Heart right ventricle (tissue), 16 donors: ENCODE measurements at regions not wholly inside any gene's neighbourhood (a gene's known extent, or its start where the extent isn't known, plus 50 kb on each side); places are given as distances from the start of the nearest gene placed in this dataset.

Experiments
- ATAC-seq, 8 donors: fragments of 200-7000 bp; cut with Tn5 transposase; one replicate each; pipeline ENCODE4 v1.9.1; 2020; ENCODE audit warnings: mild to moderate bottlenecking in 8 of 8, moderate library complexity in 8 of 8, moderate number of reproducible peaks in 1 of 8
- DNase-seq, 2 donors: peaks; one replicate each; pipeline ENCODE4 v3.0.0-alpha.2; 2020
- H3K27ac ChIP-seq, 10 donors: fragments of 200-600 bp; sonication (generic) in 2 of 10; one replicate each; pipeline versions ENCODE4 v1.5.0 to v1.8.0; 2020 to 2022; ENCODE audit warnings: mild to moderate bottlenecking in 3 of 10
- H3K27me3 ChIP-seq, 7 donors: fragments of 200-600 bp; one replicate each; pipeline ENCODE4 v1.8.0; 2021 to 2022; ENCODE audit warnings: mild to moderate bottlenecking in 2 of 7
- H3K36me3 ChIP-seq, 9 donors: fragments of 200-600 bp; sonication (generic) in 1 of 9; one replicate each; pipeline versions ENCODE4 v1.5.0 to v1.8.0; 2020 to 2022; ENCODE audit warnings: mild to moderate bottlenecking in 2 of 9
- H3K4me1 ChIP-seq, 9 donors: fragments of 200-600 bp; sonication (generic) in 1 of 9; one replicate each; pipeline versions ENCODE4 v1.5.0 to v1.8.0; 2020 to 2022; ENCODE audit warnings: mild to moderate bottlenecking in 4 of 9
- H3K4me3 ChIP-seq, 10 donors: fragments of 200-600 bp; sonication (generic) in 2 of 10; one replicate each; pipeline versions ENCODE4 v1.5.0 to v1.8.0; 2020 to 2022; ENCODE audit warnings: mild to moderate bottlenecking in 7 of 10, moderate library complexity in 2 of 10
- H3K9me3 ChIP-seq, 11 donors: fragments of 200-600 bp in 10 of 11; sonication (generic) in 2 of 11; one replicate each; pipeline versions ENCODE4 v1.5.0 to v1.8.0; 2013 to 2022; ENCODE audit warnings: mild to moderate bottlenecking in 2 of 11, control low read depth in 1 of 11, moderate library complexity in 1 of 11
- WGBS, 2 donors: extraction: QIAGEN DNeasy Blood & Tissue Kit; methylation state at CpG; one replicate each; pipeline ENCODE4 v1.1.7; 2013; ENCODE audit warnings: inconsistent platforms in 1 of 2; 5-methylcytosine and 5-hydroxymethylcytosine counted together
- intact Hi-C, 10 donors: fragments of 100-400 bp; cut with DNase I; formaldehyde crosslinking; loops; one replicate each; pipeline versions ENCODE4 v1.11.1 to v1.14.2; 2022
- TF ChIP-seq, protein P1 (sequence below), 9 donors: fragments of 200-600 bp; sonication (generic) in 2 of 9; IDR thresholded peaks; one replicate each; pipeline versions ENCODE4 v1.5.0 to v1.8.0; 2021 to 2022; ENCODE audit warnings: antibody characterized with exemption in 9 of 9, mild to moderate bottlenecking in 5 of 9, moderate library complexity in 1 of 9
- donor health status: Arrhythmogenic right ventricular cardiomyopathy.
- donor health status: ischemic (EF 13 %, LVEDD 7.1; RV severe dilation, severe dysfunction).
- donor health status: healthy with polysubstance abuse.
- donor health status: DM: no; HTN: yes; CAD: no.
- donor health status: DM: no; HTN: no; CAD: no.
- donor health status: ischemic (EF 25% LVEDD 6.9; RV normal size, moderate dysfunction).
- donor health status: ischemic (EF 25% LVEDD 5.7; RV mildly dilated, moderate dysfunction).
- donor health status: healthy.
- donor health status: DM: yes; HTN: yes; CAD: no.
- donor health status: Ischemic cardiomyopathy.
- donor health status: ischemic (EF 35%, LVEDD 5.7; RV mildly dilated, moderate dysfunction).
- donor health status: nonischemic (EF 11% LVEDD 7.7; RV severe dilation, severe dysfunction).
- donor health status: DM: yes; HTN: yes; CAD: no.
- donor health status: PGD.
- donor health status: ischemic (EF 29% LVEDD 5.4; RV normal size, mild dysfunction).
- donor health status: nonischemic (EF 23%, LVEDD 6.1; RV moderate dilation, normal function).

DNA sequence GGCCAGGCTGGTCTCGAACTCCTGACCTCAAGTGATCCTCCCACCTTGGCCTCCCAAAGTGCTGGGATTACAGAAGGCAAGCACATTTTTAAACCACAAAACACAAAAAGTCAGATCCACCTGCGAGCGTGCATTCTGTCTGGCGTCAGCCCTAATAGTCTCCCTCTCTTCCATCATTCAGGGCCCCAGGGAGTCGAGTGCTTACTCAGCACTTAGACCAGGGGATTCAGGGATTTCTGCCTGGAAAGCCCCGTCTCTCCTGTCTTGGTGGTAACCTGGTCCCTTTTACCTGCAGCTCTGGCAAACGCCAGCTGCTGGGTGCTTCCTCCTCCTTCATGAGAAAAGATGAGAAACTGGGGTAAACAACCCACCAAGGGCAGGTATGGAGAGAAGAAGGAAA is 443.1 kb downstream of the SOX9 start:
- H3K36me3 ChIP-seq: no peaks in the 10 kb centered on the region
- ATAC-seq (no peak), DNase-seq (no peak)
- no peak overlapping the region for H3K4me3 ChIP-seq
- TF ChIP-seq, protein P1, sequence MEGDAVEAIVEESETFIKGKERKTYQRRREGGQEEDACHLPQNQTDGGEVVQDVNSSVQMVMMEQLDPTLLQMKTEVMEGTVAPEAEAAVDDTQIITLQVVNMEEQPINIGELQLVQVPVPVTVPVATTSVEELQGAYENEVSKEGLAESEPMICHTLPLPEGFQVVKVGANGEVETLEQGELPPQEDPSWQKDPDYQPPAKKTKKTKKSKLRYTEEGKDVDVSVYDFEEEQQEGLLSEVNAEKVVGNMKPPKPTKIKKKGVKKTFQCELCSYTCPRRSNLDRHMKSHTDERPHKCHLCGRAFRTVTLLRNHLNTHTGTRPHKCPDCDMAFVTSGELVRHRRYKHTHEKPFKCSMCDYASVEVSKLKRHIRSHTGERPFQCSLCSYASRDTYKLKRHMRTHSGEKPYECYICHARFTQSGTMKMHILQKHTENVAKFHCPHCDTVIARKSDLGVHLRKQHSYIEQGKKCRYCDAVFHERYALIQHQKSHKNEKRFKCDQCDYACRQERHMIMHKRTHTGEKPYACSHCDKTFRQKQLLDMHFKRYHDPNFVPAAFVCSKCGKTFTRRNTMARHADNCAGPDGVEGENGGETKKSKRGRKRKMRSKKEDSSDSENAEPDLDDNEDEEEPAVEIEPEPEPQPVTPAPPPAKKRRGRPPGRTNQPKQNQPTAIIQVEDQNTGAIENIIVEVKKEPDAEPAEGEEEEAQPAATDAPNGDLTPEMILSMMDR (IDR thresholded peaks at IDR 0.05): no peak
- no peaks in the 10 kb centered on the region for H3K9me3 ChIP-seq
- H3K4me1 ChIP-seq: no peaks in the 10 kb centered on the region
- intact Hi-C loops: loop anchor here in 7 of 10 donors (5.0 to 10.0 kb wide), 5 partner anchors 161 to 611 kb away; no protein-coding TSS in a partner anchor
- no peak overlapping the region for H3K27ac ChIP-seq
- peaks cover 0 to 31% (median under 1%) of the 10 kb centered on the region in 7 donors for H3K27me3 ChIP-seq
- 88 to 92% methylated on average over 7 of the region's 7 CpGs for WGBS, 2 donors

DNA sequence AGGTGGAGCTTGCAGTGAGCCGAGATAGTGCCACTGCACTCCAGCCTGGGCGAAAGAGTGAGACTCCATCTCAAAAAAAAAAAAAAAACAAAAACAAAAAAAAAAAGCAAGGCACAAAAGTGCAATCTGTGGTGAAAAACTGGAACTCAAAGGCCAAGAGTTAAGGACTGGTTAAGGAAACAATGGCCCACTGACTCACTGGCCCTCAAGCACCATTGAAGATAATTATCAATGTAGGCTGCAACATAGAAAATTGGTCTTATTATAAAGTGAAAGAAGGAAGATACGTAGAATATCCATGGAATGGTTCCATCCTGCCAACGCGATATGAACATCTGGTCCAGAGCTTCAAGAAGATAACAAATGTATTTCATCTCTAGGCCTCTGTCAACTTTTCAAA is 444.2 kb downstream of the SOX9 start:
- intact Hi-C loops: loop anchor here in 5 of 10 donors (10.0 kb wide), 3 partner anchors 160 to 610 kb away; no protein-coding TSS in a partner anchor
- ATAC-seq: no peak
- H3K9me3 ChIP-seq: no peaks in the 10 kb centered on the region
- no peak overlapping the region for H3K27ac ChIP-seq
- H3K27me3 ChIP-seq: peaks cover 0 to 39% (median 8%) of the 10 kb centered on the region in 7 donors
- TF ChIP-seq, protein P1 (IDR thresholded peaks at IDR 0.05): no peak
- H3K4me1 ChIP-seq: no peaks in the 10 kb centered on the region
- DNase-seq: no peak
- H3K36me3 ChIP-seq: no peaks in the 10 kb centered on the region
- H3K4me3 ChIP-seq: no peak overlapping the region
- WGBS, 2 donors: 92% methylated on average over 3 to 5 of the region's 5 CpGs

DNA sequence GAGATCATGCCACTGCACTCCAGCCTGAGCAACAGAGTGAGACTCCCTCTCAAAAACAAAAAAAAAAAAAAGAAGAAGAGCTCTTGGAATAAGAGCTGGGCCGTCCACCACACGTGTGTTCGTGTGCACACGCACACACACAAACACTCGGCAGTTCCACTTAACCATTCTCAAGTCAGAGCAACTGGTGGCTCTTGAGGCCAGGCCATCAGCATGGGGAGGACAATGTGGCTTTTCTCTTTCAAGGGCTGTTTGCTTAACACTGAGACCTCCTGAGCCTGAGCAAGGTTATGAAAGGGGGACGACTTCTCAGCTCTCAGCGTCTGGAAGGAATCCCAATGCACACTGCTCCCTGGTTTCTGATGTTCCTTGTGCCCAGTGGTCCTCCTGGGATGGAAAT is 444.9 kb downstream of the SOX9 start:
- Histone ChIP-seq H3K9me3 (no peaks in the 10 kb centered on the region), H3K4me1 (no peaks in the 10 kb centered on the region), H3K27me3 (peaks cover 0 to 35% (median 14%) of the 10 kb centered on the region in 7 donors), H3K4me3 (no peak overlapping the region), H3K27ac (no peak overlapping the region), H3K36me3 (no peaks in the 10 kb centered on the region)
- WGBS, 2 donors: 85 to 86% methylated on average over 7 of the region's 7 CpGs
- no peak for ATAC-seq
- TF ChIP-seq, protein P1 (IDR thresholded peaks at IDR 0.05): no peak
- intact Hi-C loops: loop anchor here in 5 of 10 donors (10.0 kb wide), 3 partner anchors 159 to 609 kb away; no protein-coding TSS in a partner anchor
- no peak for DNase-seq

DNA sequence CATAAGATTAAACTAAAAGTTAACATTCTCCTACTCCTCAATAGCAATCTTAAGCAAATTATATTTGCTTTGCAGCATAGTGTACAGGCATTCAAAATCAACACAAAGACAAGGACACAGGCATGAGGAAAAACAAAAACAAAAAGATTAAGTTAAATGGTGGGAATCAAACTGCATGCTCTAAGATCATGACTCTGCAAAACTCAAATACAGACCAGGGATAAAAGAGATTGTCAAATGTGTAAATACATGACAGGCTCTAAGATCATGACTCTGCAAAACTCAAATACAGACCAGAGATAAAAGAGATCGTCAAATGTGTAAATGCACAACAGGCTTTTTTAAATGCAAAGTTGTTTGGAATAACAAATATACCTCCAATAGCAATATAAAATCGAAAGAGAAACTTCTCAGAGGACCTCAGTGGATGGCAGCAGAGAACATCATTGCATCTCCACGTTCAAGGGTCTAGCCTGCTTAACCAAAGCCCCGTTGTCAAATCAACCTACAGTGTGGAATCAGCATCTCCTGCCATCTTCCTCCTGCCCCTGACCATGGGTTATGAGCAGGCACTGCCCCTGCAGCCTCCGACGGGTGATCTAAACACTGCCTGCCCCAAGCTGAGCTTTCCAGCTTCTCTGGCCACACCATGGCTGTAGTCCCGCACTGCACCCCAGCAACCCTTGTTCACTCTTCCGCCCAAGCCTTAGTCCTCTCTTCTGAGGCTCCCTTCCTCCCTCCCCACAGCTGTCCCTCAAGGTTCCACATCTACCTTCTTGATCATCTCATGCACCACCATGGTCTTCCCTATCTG is 446.1 kb downstream of the SOX9 start:
- H3K4me3 ChIP-seq: no peak overlapping the region
- H3K36me3 ChIP-seq: no peaks in the 10 kb centered on the region
- intact Hi-C loops: loop anchor here in 5 of 10 donors (10.0 kb wide), 3 partner anchors 158 to 608 kb away; no protein-coding TSS in a partner anchor
- H3K9me3 ChIP-seq: no peaks in the 10 kb centered on the region
- WGBS, 2 donors: 71 to 77% methylated on average over 8 of the region's 8 CpGs
- no peak for DNase-seq
- TF ChIP-seq, protein P1 (IDR thresholded peaks at IDR 0.05): no peak
- H3K4me1 ChIP-seq: no peaks in the 10 kb centered on the region
- H3K27ac ChIP-seq: no peak overlapping the region
- no peak for ATAC-seq
- H3K27me3 ChIP-seq: peaks cover 0 to 39% (median 22%) of the 10 kb centered on the region in 7 donors
